GM12891 (cell line): ENCODE measurements at regions not wholly inside any gene's neighbourhood (a gene's known extent, or its start where the extent isn't known, plus 50 kb on each side); places are given as distances from the start of the nearest gene placed in this dataset.

Experiments
- PAX5 ChIP-seq: IDR thresholded peaks from 2 replicates; pipeline ENCODE4 v1.6.1; 2011; ENCODE audit warnings: low read length, moderate library complexity, mild to moderate bottlenecking; ENCODE audit not compliant: insufficient read depth, severe bottlenecking
- POLR2A ChIP-seq: IDR thresholded peaks from 2 replicates; pipeline ENCODE4 v1.6.1; 2011; ENCODE audit warnings: low read depth, low read length, control low read depth
- POLR2AphosphoS5 ChIP-seq: IDR thresholded peaks from 2 replicates; pipeline ENCODE4 v1.6.1; 2011; ENCODE audit warnings: low read depth, low read length, control low read depth
- SPI1 ChIP-seq: IDR thresholded peaks from 2 replicates; pipeline ENCODE4 v1.6.1; 2011; ENCODE audit warnings: low read depth, low read length, control low read depth
- TAF1 ChIP-seq: IDR thresholded peaks from 2 replicates; pipeline ENCODE4 v1.6.1; 2011; ENCODE audit warnings: low read depth, low read length, control low read depth

GRCh38 chr14:55798406-55798805, 218.4 kb downstream of the KTN1 start:
- no peak for TF ChIP-seq POLR2A
- TF ChIP-seq POLR2AphosphoS5, result no peak
- no peak for TF ChIP-seq TAF1
- no peak for TF ChIP-seq SPI1
- TF ChIP-seq PAX5, result no peak
